IMR-90 (cell line): ENCODE measurements at regions not wholly inside any gene's neighbourhood (a gene's known extent, or its start where the extent isn't known, plus 50 kb on each side); places are given as distances from the start of the nearest gene placed in this dataset.

Source experiments
- ATAC-seq: fragments of 200-7000 bp; cut with Tn5 transposase; 2 replicates; pipeline ENCODE4 v1.9.1; 2020; ENCODE audit warnings: low read depth, mild to moderate bottlenecking, moderate library complexity
- BruUV-seq: library from RNA; stranded (reverse); fragments of 400-500 nt; replicated peaks from 2 replicates; lab custom pipeline; 2021; lab: Mats Ljungman, UMichigan
- CTCF ChIA-PET: fragments of 300-600 bp; formaldehyde crosslinking; extraction: SDS; loops from one replicate; lab custom pipeline; 2021; ENCODE audit warnings: antibody characterized with exemption; lab: Yijun Ruan, JAX
- POLR2A ChIA-PET: fragments of 300-600 bp; sonication (Branson Sonifier 250); formaldehyde crosslinking; loops from one replicate; lab custom pipeline; 2022; ENCODE audit warnings: antibody characterized with exemption; ENCODE audit not compliant: unreplicated experiment; lab: Charles Lee
- DNase-seq: peaks from one replicate; pipeline ENCODE4 v3.0.0; 2013
- H2AFZ ChIP-seq: replicated peaks from 2 replicates; pipeline ENCODE3; 2013; ENCODE audit warnings: low read length, mild to moderate bottlenecking; ENCODE audit not compliant: poor library complexity
- H2AK5ac ChIP-seq: 2 replicates; pipeline ENCODE4 v1.6.1; 2013; ENCODE audit warnings: low read depth, low read length, inconsistent platforms
- H2AK9ac ChIP-seq: replicated peaks from 2 replicates; pipeline ENCODE3; 2013; ENCODE audit warnings: mild to moderate bottlenecking, low read depth, low read length, moderate library complexity; ENCODE audit not compliant: poor library complexity
- H2BK120ac ChIP-seq: 2 replicates; pipeline ENCODE4 v1.6.1; 2013; ENCODE audit warnings: low read depth, low read length, inconsistent platforms
- H2BK15ac ChIP-seq: 3 replicates; pipeline ENCODE4 v1.6.1; 2013; ENCODE audit warnings: low read depth, low read length, inconsistent platforms
- H2BK20ac ChIP-seq: 2 replicates; pipeline ENCODE4 v1.6.1; 2013; ENCODE audit warnings: low read depth, mild to moderate bottlenecking, inconsistent platforms, low read length, moderate library complexity
- H2BK5ac ChIP-seq: 2 replicates; pipeline ENCODE4 v1.6.1; 2013; ENCODE audit warnings: mild to moderate bottlenecking, low read depth, low read length, inconsistent platforms; ENCODE audit not compliant: poor library complexity, severe bottlenecking
- H3K14ac ChIP-seq: replicated peaks from 2 replicates; pipeline ENCODE4 v1.6.1; 2013; ENCODE audit warnings: low read depth, low read length, inconsistent platforms
- H3K18ac ChIP-seq: 2 replicates; pipeline ENCODE4 v1.6.1; 2013; ENCODE audit warnings: low read depth, low read length, control low read depth
- H3K23ac ChIP-seq: 2 replicates; pipeline ENCODE4 v1.6.1; 2013; ENCODE audit warnings: low read depth, low read length, inconsistent platforms
- H3K27ac ChIP-seq: 2 replicates; pipeline ENCODE4 v1.5.1; 2013; ENCODE audit warnings: mild to moderate bottlenecking, control low read depth, low read length; ENCODE audit not compliant: insufficient read depth
- H3K27me3 ChIP-seq: 2 replicates; pipeline ENCODE4 v1.6.1; 2013; ENCODE audit warnings: low read length; ENCODE audit not compliant: control insufficient read depth, insufficient read depth
- H3K36me3 ChIP-seq: 2 replicates; pipeline ENCODE4 v1.6.1; 2013; ENCODE audit warnings: low read length, mixed read lengths; ENCODE audit not compliant: control insufficient read depth, insufficient read depth
- H3K4ac ChIP-seq: 2 replicates; pipeline ENCODE4 v1.6.1; 2013; ENCODE audit warnings: low read depth, low read length, inconsistent platforms
- H3K4me1 ChIP-seq: 2 replicates; pipeline ENCODE4 v1.6.1; 2013; ENCODE audit warnings: low read length, mixed read lengths; ENCODE audit not compliant: control insufficient read depth, insufficient read depth
- H3K4me2 ChIP-seq: 2 replicates; pipeline ENCODE4 v1.6.1; 2013; ENCODE audit warnings: low read depth, mild to moderate bottlenecking, control low read depth, low read length, moderate library complexity
- H3K4me3 ChIP-seq: 2 replicates; pipeline ENCODE4 v1.5.1; 2013; ENCODE audit warnings: low read depth, mild to moderate bottlenecking, control low read depth, low read length, moderate library complexity; ENCODE audit not compliant: insufficient read depth
- H3K56ac ChIP-seq: 2 replicates; pipeline ENCODE4 v1.6.1; 2013; ENCODE audit warnings: low read length, inconsistent platforms; ENCODE audit not compliant: insufficient read depth; ENCODE audit errors: extremely low read depth
- H3K79me1 ChIP-seq, 2 experiments: 2 replicates each; pipeline ENCODE4 v1.6.1; 2013; ENCODE audit warnings: low read length in 2 of 2, inconsistent platforms in 1 of 2, low read depth in 1 of 2
- H3K9ac ChIP-seq: 2 replicates; pipeline ENCODE4 v1.6.1; 2013; ENCODE audit warnings: low read depth, low read length, control low read depth
- H3K9me1 ChIP-seq: 2 replicates; pipeline ENCODE4 v1.6.1; 2013; ENCODE audit warnings: low read length, inconsistent platforms; ENCODE audit not compliant: insufficient read depth
- H3K9me3 ChIP-seq: 2 replicates; pipeline ENCODE4 v1.6.1; 2013; ENCODE audit warnings: low read length; ENCODE audit not compliant: control insufficient read depth, insufficient read depth
- H4K20me1 ChIP-seq: 2 replicates; pipeline ENCODE4 v1.6.1; 2013; ENCODE audit warnings: low read length, inconsistent platforms; ENCODE audit not compliant: insufficient read depth
- H4K5ac ChIP-seq: 2 replicates; pipeline ENCODE4 v1.6.1; 2013; ENCODE audit warnings: mild to moderate bottlenecking, low read depth, low read length, control low read depth
- H4K8ac ChIP-seq, 2 experiments: 2 replicates each; pipeline ENCODE4 v1.6.1; 2013; ENCODE audit warnings: low read depth in 2 of 2, low read length in 2 of 2, control low read depth in 1 of 2, inconsistent platforms in 1 of 2
- H4K91ac ChIP-seq: 2 replicates; pipeline ENCODE4 v1.6.1; 2013; ENCODE audit warnings: low read depth, low read length, inconsistent platforms; ENCODE audit not compliant: insufficient read depth
- ELK1 ChIP-seq: fragments of 150-350 bp; IDR thresholded peaks from 2 replicates; pipeline ENCODE4 v1.6.1; 2016; ENCODE audit warnings: low read depth, mild to moderate bottlenecking, low read length, moderate library complexity, borderline replicate concordance
- FOS ChIP-seq: fragments of 150-350 bp; IDR thresholded peaks from 2 replicates; pipeline ENCODE4 v1.6.1; 2016; ENCODE audit warnings: low read depth, low read length
- MAFK ChIP-seq: IDR thresholded peaks from 2 replicates; pipeline ENCODE4 v1.6.1; 2012; ENCODE audit warnings: low read depth, low read length, improper control_type of control experiment
- NFE2L2 ChIP-seq: fragments of 150-350 bp; IDR thresholded peaks from 2 replicates; pipeline ENCODE4 v1.6.1; 2016; ENCODE audit warnings: low read depth, mild to moderate bottlenecking, low read length
- RFX5 ChIP-seq: IDR thresholded peaks from 2 replicates; pipeline ENCODE4 v1.8.0; 2012; ENCODE audit warnings: low read depth, mild to moderate bottlenecking, low read length, moderate library complexity
- SMC3 ChIP-seq: fragments of 150-350 bp; IDR thresholded peaks from 2 replicates; pipeline ENCODE4 v1.6.1; 2016; ENCODE audit warnings: low read depth, mild to moderate bottlenecking, antibody characterized with exemption, low read length, moderate library complexity
- WGBS, 2 experiments: methylation state at CpG; one replicate each; pipeline versions ENCODE4 v1.1.5 to v1.1.7; 2013; ENCODE audit warnings: missing lambda C conversion rate in 2 of 2; ENCODE audit not compliant: insufficient read length in 1 of 2; ENCODE audit errors: extremely low coverage in 2 of 2; 5-methylcytosine and 5-hydroxymethylcytosine counted together
- dilution Hi-C: fragments of 300-500 bp; cut with HindIII; formaldehyde crosslinking; loops from one replicate; pipeline ENCODE4 v1.14.3; 2018; ENCODE audit warnings: low sequenced_read_pairs; ENCODE audit not compliant: unreplicated experiment
- in situ Hi-C: fragments of 300-500 bp; cut with MboI; formaldehyde crosslinking; loops from 3 replicates; pipeline ENCODE4 v1.14.3; 2019; ENCODE audit warnings: low sequenced_read_pairs, inconsistent platforms, mixed read lengths
- intact Hi-C: fragments of 100-400 bp; cut with micrococcal nuclease; formaldehyde crosslinking; loops from 2 replicates; pipeline ENCODE4 v1.10.0; 2022

GRCh38 chr6:167396659-167397490 lies 72.0 kb downstream of the TTLL2 start:
- Histone ChIP-seq H2AK5ac (no peak overlapping the region), H3K27me3 (no peaks in the 10 kb centered on the region), H3K4me1 (no peaks in the 10 kb centered on the region), H3K9me1 (no peaks in the 10 kb centered on the region), H3K18ac (no peak overlapping the region), H3K4me2 (no peak overlapping the region), H3K4me3 (no peak overlapping the region), H3K9ac (no peak overlapping the region), H2BK5ac (no peak overlapping the region), H2BK20ac (no peak overlapping the region), H3K23ac (no peak overlapping the region), H3K36me3 (no peaks in the 10 kb centered on the region), H3K9me3 (peaks cover 54% of the 10 kb centered on the region), H2BK15ac (no peak overlapping the region), H3K4ac (no peak overlapping the region), H2BK120ac (no peak overlapping the region), H3K79me1 (no peaks in the 10 kb centered on the region), H4K8ac (no peak overlapping the region), H4K20me1 (no peaks in the 10 kb centered on the region), H3K14ac (no peak overlapping the region), H4K5ac (no peak overlapping the region), H2AK9ac (no peak overlapping the region), H3K27ac (no peak overlapping the region), H3K56ac (no peak overlapping the region), H4K91ac (no peak overlapping the region), H2AFZ (no peak overlapping the region)
- 46% methylated on average over 11 of the region's 23 CpGs; no CpG with 5 or more reads in 1 of the 2 experiments for WGBS, 2 experiments
- in situ Hi-C loops (no loop called here), dilution Hi-C loops (no loop called here), intact Hi-C loops (no loop called here)
- POLR2A ChIA-PET, result no interaction called here
- ATAC-seq (no peak), DNase-seq (no peak)
- BruUV-seq, result no TSS peak
- CTCF ChIA-PET, result no interaction called here
- no peak for TF ChIP-seq RFX5
- no peak for TF ChIP-seq NFE2L2
- TF ChIP-seq MAFK, result no peak
- no peak for TF ChIP-seq ELK1
- no peak for TF ChIP-seq FOS
- TF ChIP-seq SMC3, result no peak
